Liver (tissue), 3 donors: ENCODE measurements at regions not wholly inside any gene's neighbourhood (a gene's known extent, or its start where the extent isn't known, plus 50 kb on each side); places are given as distances from the start of the nearest gene placed in this dataset.

Source experiments
- CTCF ChIP-seq: fragments of 150-350 bp; IDR thresholded peaks from 2 replicates; pipeline ENCODE4 v1.5.1; 2017; ENCODE audit warnings: improper control_type of control experiment, low read depth, low read length; ENCODE audit not compliant: missing input control
- REST ChIP-seq: IDR thresholded peaks from 2 replicates; pipeline ENCODE4 v1.6.1; 2016; ENCODE audit warnings: antibody characterized with exemption, mild to moderate bottlenecking
- SP1 ChIP-seq: IDR thresholded peaks from 2 replicates; pipeline ENCODE4 v1.6.1; 2018; ENCODE audit warnings: antibody characterized with exemption, mild to moderate bottlenecking
- TAF1 ChIP-seq: conservative IDR thresholded peaks from 2 replicates; pipeline ENCODE4 v1.6.1; 2016; ENCODE audit warnings: antibody characterized with exemption, mild to moderate bottlenecking
- YY1 ChIP-seq: IDR thresholded peaks from 2 replicates; pipeline ENCODE4 v1.6.1; 2016; ENCODE audit warnings: antibody characterized with exemption, mild to moderate bottlenecking
- ZBTB33 ChIP-seq: IDR thresholded peaks from 2 replicates; pipeline ENCODE4 v1.6.1; 2016; ENCODE audit warnings: antibody characterized with exemption
- donor health status: healthy.
- donor health status: healthy.

GRCh38 chr1:14522926-14523241 is 75.6 kb upstream of the KAZN start:
- no peak for TF ChIP-seq CTCF
- no peak for TF ChIP-seq TAF1
- no peak for TF ChIP-seq ZBTB33
- TF ChIP-seq YY1: no peak
- TF ChIP-seq REST: no peak
- no peak for TF ChIP-seq SP1
